ENCODE measurements at regions not wholly inside any gene's neighbourhood (a gene's known extent, or its start where the extent isn't known, plus 50 kb on each side); places are given as distances from the start of the nearest gene placed in this dataset.

- TF ChIP-seq EZH2 (IDR thresholded peaks at IDR 0.05; ENCODE audit: borderline replicate concordance, low read depth, low read length, poor library complexity, severe bottlenecking), result no peak
- no peak for TF ChIP-seq CTCF (conservative IDR thresholded peaks at IDR 0.05; ENCODE audit: low read depth, low read length)
These were observed 551.0 kb upstream of the PTPRD start for GRCh38 chr9:11163843-11164242.
